ENCODE measurements at regions not wholly inside any gene's neighbourhood (a gene's known extent, or its start where the extent isn't known, plus 50 kb on each side); places are given as distances from the start of the nearest gene placed in this dataset.

DNA sequence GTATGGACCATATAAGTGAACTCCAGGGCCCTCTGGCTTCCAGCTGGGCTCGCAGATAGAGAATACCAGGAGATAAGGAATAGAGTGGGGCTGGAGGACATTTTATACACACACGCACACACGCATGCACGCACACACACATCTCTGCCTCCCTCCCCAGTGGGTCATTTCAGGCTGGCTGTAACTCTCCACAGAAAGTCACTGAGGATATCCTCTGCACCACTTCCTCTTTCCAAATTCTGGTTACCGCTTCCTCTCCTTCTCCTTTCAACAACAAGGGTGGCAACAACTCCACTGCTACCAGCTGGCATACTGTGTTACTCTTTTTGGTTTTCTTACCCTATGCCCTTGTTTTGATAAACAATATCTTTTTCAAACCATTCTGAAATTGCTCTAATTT, 280.2 kb downstream of the COL12A1 start:
- peaks cover 0 to 5% (median 0%) of the 10 kb centered on the region in 11 donors for H3K9me3 Mint-ChIP-seq
- ATAC-seq, result peak; percentile 55
- H3K27ac Mint-ChIP-seq, result no peak overlapping the region
- Histone ChIP-seq H3K9me3 (ENCODE audit: control insufficient read depth in 2 of 3, low read length in 3 of 3) (no peaks in the 10 kb centered on the region), H3K36me3 (ENCODE audit: control insufficient read depth in 2 of 3, insufficient read depth in 3 of 3, low read length in 3 of 3) (no peaks in the 10 kb centered on the region), H3K4me1 (ENCODE audit: control insufficient read depth in 2 of 2, insufficient read depth in 2 of 2, low read length in 2 of 2) (no peaks in the 10 kb centered on the region), H3K27ac (ENCODE audit: low read depth, low read length) (no peak overlapping the region), H3K4me3 (ENCODE audit: low read length) (no peak overlapping the region), H3K27me3 (ENCODE audit: control insufficient read depth in 2 of 2, insufficient read depth in 2 of 2, low read length in 2 of 2) (no peaks in the 10 kb centered on the region)
- ChIA-PET POLR2A (no interaction called here), CTCF (no interaction called here)
- H3K36me3 Mint-ChIP-seq, result no peaks in the 10 kb centered on the region
- peaks cover 0 to 4% (median 0%) of the 10 kb centered on the region in 7 donors for H3K4me1 Mint-ChIP-seq
- intact Hi-C loops (cut with micrococcal nuclease), result no loop called here
- H3K27me3 Mint-ChIP-seq, result peaks cover 0 to 7% (median 0%) of the 10 kb centered on the region in 5 donors
- DNase-seq, result no peak
- H3K4me3 Mint-ChIP-seq, result no peak overlapping the region

DNA sequence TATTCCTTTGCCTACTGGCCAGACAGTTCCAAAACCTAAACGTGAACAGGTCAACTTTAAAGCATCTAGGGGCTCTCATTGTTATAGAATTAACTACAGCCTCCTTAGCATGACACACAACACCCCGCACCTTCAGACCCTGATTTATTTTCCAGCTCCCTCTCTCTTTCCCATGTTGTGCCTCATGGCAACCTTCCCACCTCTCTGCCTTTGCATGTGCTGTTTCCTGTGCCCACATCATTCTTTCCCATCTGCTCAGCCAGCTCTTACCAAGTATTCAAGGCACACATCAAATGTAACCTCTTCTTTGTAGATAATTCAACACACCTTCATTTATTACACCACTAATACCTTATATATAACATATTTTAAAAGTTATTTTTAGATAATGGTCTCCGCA, 291.0 kb downstream of the COL12A1 start:
- no peaks in the 10 kb centered on the region for H3K4me1 Mint-ChIP-seq
- Histone ChIP-seq H3K4me1 (ENCODE audit: control insufficient read depth in 2 of 2, insufficient read depth in 2 of 2, low read length in 2 of 2) (no peaks in the 10 kb centered on the region), H3K9me3 (ENCODE audit: control insufficient read depth in 2 of 3, low read length in 3 of 3) (no peaks in the 10 kb centered on the region), H3K4me3 (ENCODE audit: low read length) (no peak overlapping the region), H3K36me3 (ENCODE audit: control insufficient read depth in 2 of 3, insufficient read depth in 3 of 3, low read length in 3 of 3) (no peaks in the 10 kb centered on the region), H3K27ac (ENCODE audit: low read depth, low read length) (no peak overlapping the region), H3K27me3 (ENCODE audit: control insufficient read depth in 2 of 2, insufficient read depth in 2 of 2, low read length in 2 of 2) (no peaks in the 10 kb centered on the region)
- ChIA-PET POLR2A (no interaction called here), CTCF (no interaction called here)
- intact Hi-C loops (cut with micrococcal nuclease), result no loop called here
- peaks cover 0 to 3% (median 0%) of the 10 kb centered on the region in 11 donors for H3K9me3 Mint-ChIP-seq
- H3K4me3 Mint-ChIP-seq, result no peak overlapping the region
- ATAC-seq (no peak), DNase-seq (no peak)
- no peak overlapping the region for H3K27ac Mint-ChIP-seq
- H3K27me3 Mint-ChIP-seq, result no peaks in the 10 kb centered on the region
- H3K36me3 Mint-ChIP-seq, result no peaks in the 10 kb centered on the region

DNA sequence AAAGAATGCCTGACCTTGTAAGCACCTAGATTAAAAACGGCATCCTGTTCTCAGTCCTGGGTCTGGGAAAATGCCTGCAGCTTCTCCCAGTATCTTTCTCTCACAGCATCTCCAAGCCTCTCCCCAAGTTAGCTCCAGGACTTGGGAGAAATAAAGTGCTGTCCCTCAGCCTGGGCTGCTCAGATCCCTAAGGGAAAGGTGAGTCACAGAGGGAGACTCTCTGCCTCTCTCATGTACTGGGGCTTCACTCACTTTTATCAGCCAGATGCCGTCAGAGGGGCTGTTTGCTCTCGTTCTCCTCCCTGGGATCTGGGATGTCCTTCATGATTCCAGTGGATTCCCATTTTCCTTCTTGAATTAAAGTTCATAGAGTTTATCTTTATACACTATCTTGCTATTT, 293.6 kb downstream of the COL12A1 start:
- no peak overlapping the region for H3K4me3 ChIP-seq (ENCODE audit: low read length)
- no peaks in the 10 kb centered on the region for H3K27me3 ChIP-seq (ENCODE audit: control insufficient read depth in 2 of 2, insufficient read depth in 2 of 2, low read length in 2 of 2)
- H3K9me3 Mint-ChIP-seq, result peaks cover 0 to 3% (median 0%) of the 10 kb centered on the region in 11 donors
- no peaks in the 10 kb centered on the region for H3K4me1 ChIP-seq (ENCODE audit: control insufficient read depth in 2 of 2, insufficient read depth in 2 of 2, low read length in 2 of 2)
- H3K4me3 Mint-ChIP-seq, result no peak overlapping the region
- CTCF ChIA-PET, result interaction anchor here (0.5 kb wide), 1 partner anchor 94 kb away, joined by 4 read pairs; no protein-coding TSS in a partner anchor
- POLR2A ChIA-PET, result no interaction called here
- no peak overlapping the region for H3K27ac Mint-ChIP-seq
- DNase-seq (no peak), ATAC-seq (no peak)
- no peaks in the 10 kb centered on the region for H3K4me1 Mint-ChIP-seq
- H3K27me3 Mint-ChIP-seq, result no peaks in the 10 kb centered on the region
- intact Hi-C loops (cut with micrococcal nuclease), result no loop called here
- H3K36me3 ChIP-seq (ENCODE audit: control insufficient read depth in 2 of 3, insufficient read depth in 3 of 3, low read length in 3 of 3), result no peaks in the 10 kb centered on the region
- no peaks in the 10 kb centered on the region for H3K9me3 ChIP-seq (ENCODE audit: control insufficient read depth in 2 of 3, low read length in 3 of 3)
- H3K27ac ChIP-seq (ENCODE audit: low read depth, low read length), result no peak overlapping the region
- H3K36me3 Mint-ChIP-seq, result no peaks in the 10 kb centered on the region

DNA sequence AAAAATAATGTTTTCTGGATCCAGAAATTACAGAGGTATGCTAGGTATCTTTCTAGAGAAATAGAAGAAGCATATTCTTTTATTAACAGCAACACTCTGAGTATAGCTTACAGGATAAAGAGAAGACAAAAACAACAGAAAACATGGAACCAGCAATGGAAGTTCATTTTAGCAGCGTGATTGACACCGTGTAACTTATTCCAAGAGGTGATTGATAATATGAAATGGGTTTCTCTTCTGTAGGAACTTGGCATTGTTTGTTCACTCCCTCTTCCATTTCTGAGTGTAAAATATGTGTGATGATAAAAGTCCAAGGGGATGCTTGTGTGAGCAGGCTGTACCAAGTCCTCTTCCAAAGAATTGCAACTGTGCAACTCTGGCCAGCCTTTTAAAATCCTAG, 303.0 kb downstream of the COL12A1 start:
- CTCF ChIA-PET, result no interaction called here
- no peaks in the 10 kb centered on the region for H3K4me1 Mint-ChIP-seq
- peaks cover 0 to 40% (median 19%) of the 10 kb centered on the region in 11 donors for H3K9me3 Mint-ChIP-seq
- Histone ChIP-seq H3K4me1 (ENCODE audit: control insufficient read depth in 2 of 2, insufficient read depth in 2 of 2, low read length in 2 of 2) (no peaks in the 10 kb centered on the region), H3K4me3 (ENCODE audit: low read length) (no peak overlapping the region), H3K27ac (ENCODE audit: low read depth, low read length) (no peak overlapping the region), H3K36me3 (ENCODE audit: control insufficient read depth in 2 of 3, insufficient read depth in 3 of 3, low read length in 3 of 3) (no peaks in the 10 kb centered on the region), H3K9me3 (ENCODE audit: control insufficient read depth in 2 of 3, low read length in 3 of 3) (peaks cover 0 to 5% (median 0%) of the 10 kb centered on the region in 3 experiments), H3K27me3 (ENCODE audit: control insufficient read depth in 2 of 2, insufficient read depth in 2 of 2, low read length in 2 of 2) (no peaks in the 10 kb centered on the region)
- no peak overlapping the region for H3K4me3 Mint-ChIP-seq
- H3K36me3 Mint-ChIP-seq, result peaks cover 0 to 6% (median 0%) of the 10 kb centered on the region in 5 donors
- intact Hi-C loops (cut with micrococcal nuclease), result no loop called here
- DNase-seq (no peak), ATAC-seq (no peak)
- no peak overlapping the region for H3K27ac Mint-ChIP-seq
- POLR2A ChIA-PET, result no interaction called here
- H3K27me3 Mint-ChIP-seq, result peaks cover 0 to 7% (median 0%) of the 10 kb centered on the region in 5 donors

DNA sequence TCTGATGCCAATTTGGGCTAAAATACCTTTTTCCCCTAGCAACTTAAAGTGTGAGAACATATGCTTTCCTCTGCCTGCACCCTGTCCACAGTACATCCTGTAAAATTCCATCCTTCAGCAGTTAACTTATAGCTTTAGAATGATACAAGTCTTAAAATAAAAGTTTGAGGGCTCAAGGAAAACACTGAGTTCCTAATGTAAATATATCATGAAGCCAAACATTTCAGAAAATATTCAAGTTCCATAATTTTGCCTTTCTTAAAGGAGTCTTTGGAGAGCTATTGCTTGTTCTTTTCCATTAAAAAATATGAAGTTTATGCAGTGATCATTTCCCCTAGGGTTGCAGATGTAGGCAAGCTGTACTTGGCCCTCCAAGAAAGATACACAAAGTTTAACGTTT, 303.8 kb downstream of the COL12A1 start:
- CTCF ChIA-PET, result no interaction called here
- H3K9me3 Mint-ChIP-seq, result peaks cover 0 to 40% (median 19%) of the 10 kb centered on the region in 11 donors

DNA sequence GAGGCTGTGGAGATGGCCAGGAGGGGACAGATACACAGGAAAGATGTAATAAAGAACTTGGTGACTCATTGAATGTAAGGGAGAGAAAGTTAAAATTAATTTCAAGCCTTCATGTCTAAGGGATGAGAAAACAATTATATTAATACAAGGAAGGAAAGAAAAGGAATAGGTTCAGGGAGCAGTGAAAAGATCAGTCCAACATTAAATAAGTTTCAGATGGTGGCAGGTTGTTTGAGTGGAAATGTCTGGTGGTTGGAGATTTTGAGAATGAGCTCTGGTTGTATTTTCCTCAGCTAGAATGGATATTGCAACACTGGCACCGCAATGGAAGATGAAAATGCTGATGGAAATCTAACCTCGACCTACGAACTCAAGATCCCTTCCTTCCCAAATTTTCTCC, 304.3 kb downstream of the COL12A1 start:
- no peak overlapping the region for H3K4me3 ChIP-seq (ENCODE audit: low read length)
- no peaks in the 10 kb centered on the region for H3K36me3 ChIP-seq (ENCODE audit: control insufficient read depth in 2 of 3, insufficient read depth in 3 of 3, low read length in 3 of 3)
- no peak for ATAC-seq
- ChIA-PET CTCF (no interaction called here), POLR2A (no interaction called here)
- no peaks in the 10 kb centered on the region for H3K27me3 ChIP-seq (ENCODE audit: control insufficient read depth in 2 of 2, insufficient read depth in 2 of 2, low read length in 2 of 2)
- H3K4me1 ChIP-seq (ENCODE audit: control insufficient read depth in 2 of 2, insufficient read depth in 2 of 2, low read length in 2 of 2), result no peaks in the 10 kb centered on the region
- intact Hi-C loops (cut with micrococcal nuclease), result no loop called here
- peaks cover 0 to 36% (median 18%) of the 10 kb centered on the region in 11 donors for H3K9me3 Mint-ChIP-seq
- no peaks in the 10 kb centered on the region for H3K4me1 Mint-ChIP-seq
- H3K36me3 Mint-ChIP-seq, result peaks cover 0 to 6% (median 0%) of the 10 kb centered on the region in 5 donors
- DNase-seq, result no peak
- H3K27ac Mint-ChIP-seq, result no peak overlapping the region
- no peak overlapping the region for H3K4me3 Mint-ChIP-seq
- no peak overlapping the region for H3K27ac ChIP-seq (ENCODE audit: low read depth, low read length)
- H3K9me3 ChIP-seq (ENCODE audit: control insufficient read depth in 2 of 3, low read length in 3 of 3), result peaks cover 0 to 5% (median 0%) of the 10 kb centered on the region in 3 experiments
- H3K27me3 Mint-ChIP-seq, result peaks cover 0 to 7% (median 0%) of the 10 kb centered on the region in 5 donors

More for the DNA sequence above, 303.8 kb downstream of the COL12A1 start:
- H3K27me3 Mint-ChIP-seq, result peaks cover 0 to 7% (median 0%) of the 10 kb centered on the region in 5 donors
- H3K27ac Mint-ChIP-seq, result no peak overlapping the region
- Histone ChIP-seq H3K4me1 (ENCODE audit: control insufficient read depth in 2 of 2, insufficient read depth in 2 of 2, low read length in 2 of 2) (no peaks in the 10 kb centered on the region), H3K27ac (ENCODE audit: low read depth, low read length) (no peak overlapping the region), H3K9me3 (ENCODE audit: control insufficient read depth in 2 of 3, low read length in 3 of 3) (peaks cover 0 to 5% (median 0%) of the 10 kb centered on the region in 3 experiments), H3K4me3 (ENCODE audit: low read length) (no peak overlapping the region), H3K36me3 (ENCODE audit: control insufficient read depth in 2 of 3, insufficient read depth in 3 of 3, low read length in 3 of 3) (no peaks in the 10 kb centered on the region), H3K27me3 (ENCODE audit: control insufficient read depth in 2 of 2, insufficient read depth in 2 of 2, low read length in 2 of 2) (no peaks in the 10 kb centered on the region)
- no peak overlapping the region for H3K4me3 Mint-ChIP-seq
- intact Hi-C loops (cut with micrococcal nuclease), result no loop called here
- no peaks in the 10 kb centered on the region for H3K4me1 Mint-ChIP-seq
- peaks cover 0 to 6% (median 0%) of the 10 kb centered on the region in 5 donors for H3K36me3 Mint-ChIP-seq
- ATAC-seq, result no peak
- DNase-seq, result no peak
- POLR2A ChIA-PET, result no interaction called here

DNA sequence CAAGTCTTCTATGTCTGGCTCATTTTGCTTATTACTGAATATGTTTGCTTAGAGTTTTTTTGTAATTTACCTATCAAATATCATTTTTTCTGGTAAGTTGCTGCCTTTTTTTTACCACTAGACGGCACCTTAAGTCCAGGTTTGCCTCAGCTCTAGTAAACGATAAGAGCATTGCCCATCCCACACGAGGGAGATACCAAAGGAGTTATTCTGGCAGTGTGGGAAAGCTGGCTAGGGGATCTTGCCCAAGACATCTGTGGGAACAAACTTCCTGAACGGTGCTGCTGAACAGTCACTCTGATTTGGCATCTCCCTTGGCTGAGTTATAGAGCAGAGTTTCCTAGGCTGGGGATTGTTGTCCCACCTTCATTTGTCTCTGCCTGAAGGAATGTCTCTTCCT, 306.4 kb downstream of the COL12A1 start:
- Mint-ChIP-seq H3K27ac (no peak overlapping the region), H3K4me1 (no peaks in the 10 kb centered on the region), H3K9me3 (peaks cover 0 to 30% (median 10%) of the 10 kb centered on the region in 11 donors), H3K27me3 (no peaks in the 10 kb centered on the region), H3K4me3 (no peak overlapping the region), H3K36me3 (no peaks in the 10 kb centered on the region)
- H3K4me3 ChIP-seq (ENCODE audit: low read length), result no peak overlapping the region
- no peaks in the 10 kb centered on the region for H3K4me1 ChIP-seq (ENCODE audit: control insufficient read depth in 2 of 2, insufficient read depth in 2 of 2, low read length in 2 of 2)
- H3K27ac ChIP-seq (ENCODE audit: low read depth, low read length), result no peak overlapping the region
- ChIA-PET POLR2A (no interaction called here), CTCF (no interaction called here)
- H3K27me3 ChIP-seq (ENCODE audit: control insufficient read depth in 2 of 2, insufficient read depth in 2 of 2, low read length in 2 of 2), result no peaks in the 10 kb centered on the region
- H3K9me3 ChIP-seq (ENCODE audit: control insufficient read depth in 2 of 3, low read length in 3 of 3), result peaks cover 0 to 5% (median 0%) of the 10 kb centered on the region in 3 experiments
- intact Hi-C loops (cut with micrococcal nuclease), result no loop called here
- DNase-seq, result no peak
- H3K36me3 ChIP-seq (ENCODE audit: control insufficient read depth in 2 of 3, insufficient read depth in 3 of 3, low read length in 3 of 3), result no peaks in the 10 kb centered on the region
- no peak for ATAC-seq

All from naive thymus-derived CD4-positive, alpha-beta T cell (primary cell).